Caco-2 (cell line): ENCODE measurements at regions not wholly inside any gene's neighbourhood (a gene's known extent, or its start where the extent isn't known, plus 50 kb on each side); places are given as distances from the start of the nearest gene placed in this dataset.

Experiments
- BruUV-seq: library from RNA; stranded (reverse); fragments of 400-500 nt; replicated peaks from 2 replicates; lab custom pipeline; 2021; lab: Mats Ljungman, UMichigan
- CTCF ChIA-PET: fragments of 300-600 bp; sonication (Branson Sonifier 250); formaldehyde crosslinking; loops from one replicate; lab custom pipeline; 2022; ENCODE audit warnings: antibody characterized with exemption; lab: Charles Lee
- POLR2A ChIA-PET: fragments of 300-600 bp; sonication (Branson Sonifier 250); formaldehyde crosslinking; loops from one replicate; lab custom pipeline; 2022; ENCODE audit warnings: antibody characterized with exemption; lab: Charles Lee
- DNase-seq, 2 experiments: peaks; one replicate each; pipeline versions ENCODE4 v3.0.0 to v3.0.0-alpha.2; 2020 to 2022
- H3K27me3 ChIP-seq: replicated peaks from 2 replicates; pipeline ENCODE4 v1.6.0; 2011; ENCODE audit warnings: low read length; ENCODE audit not compliant: control insufficient read depth, insufficient read depth
- H3K36me3 ChIP-seq: 2 replicates; pipeline ENCODE4 v1.5.1; 2011; ENCODE audit warnings: low read length; ENCODE audit not compliant: control insufficient read depth, insufficient read depth
- H3K4me1 ChIP-seq: fragments of 250-450 bp; sonication (Bioruptor Pico); 2 replicates; pipeline ENCODE4 v1.5.1; 2020; ENCODE audit warnings: mild to moderate bottlenecking
- H3K4me3 ChIP-seq: 2 replicates; pipeline ENCODE4 v1.5.1; 2011; ENCODE audit warnings: low read depth, mild to moderate bottlenecking, control low read depth, low read length
- H3K9me3 ChIP-seq: fragments of 250-450 bp; sonication (Bioruptor Pico); 2 replicates; pipeline ENCODE4 v1.5.1; 2020; ENCODE audit warnings: mild to moderate bottlenecking, moderate library complexity
- H3K27ac Mint-ChIP-seq: one replicate; pipeline ENCODE4 v1.8.0; 2022; ENCODE audit warnings: mixed read lengths; ENCODE audit not compliant: unreplicated experiment
- H3K27me3 Mint-ChIP-seq: one replicate; pipeline ENCODE4 v1.8.0; 2022; ENCODE audit warnings: mixed read lengths; ENCODE audit not compliant: insufficient read depth, unreplicated experiment
- H3K36me3 Mint-ChIP-seq: one replicate; pipeline ENCODE4 v1.8.0; 2022; ENCODE audit warnings: mild to moderate bottlenecking, mixed read lengths; ENCODE audit not compliant: insufficient read depth, unreplicated experiment
- H3K4me1 Mint-ChIP-seq: one replicate; pipeline ENCODE4 v1.8.0; 2022; ENCODE audit warnings: low read depth, mixed read lengths; ENCODE audit not compliant: unreplicated experiment
- H3K4me3 Mint-ChIP-seq: one replicate; pipeline ENCODE4 v1.8.0; 2022; ENCODE audit warnings: mild to moderate bottlenecking, moderate library complexity, mixed read lengths; ENCODE audit not compliant: unreplicated experiment
- H3K9me3 Mint-ChIP-seq: one replicate; pipeline ENCODE4 v1.8.0; 2022; ENCODE audit warnings: mixed read lengths; ENCODE audit not compliant: unreplicated experiment
- intact Hi-C: fragments of 100-400 bp; cut with micrococcal nuclease; formaldehyde crosslinking; loops from one replicate; pipeline ENCODE4 v1.10.0; 2022; ENCODE audit not compliant: unreplicated experiment
- TF ChIP-seq, protein P1 (sequence below), 2 experiments: fragments of 200-600 bp in 1 of 2; IDR thresholded peaks; 1 replicate in 1 of 2; 2 replicates in 1 of 2; pipeline versions ENCODE4 v1.5.1 to v1.8.0; 2011 to 2022; ENCODE audit warnings: antibody characterized with exemption in 1 of 2, control low read depth in 1 of 2, inconsistent platforms in 1 of 2, low read depth in 1 of 2, low read length in 1 of 2, mild to moderate bottlenecking in 1 of 2, moderate library complexity in 1 of 2; ENCODE audit not compliant: insufficient read depth in 1 of 2, severe bottlenecking in 1 of 2, unreplicated experiment in 1 of 2

- BruUV-seq = no TSS peak
- H3K4me1 ChIP-seq = no peaks in the 10 kb centered on the region
- H3K4me3 ChIP-seq = no peak overlapping the region
- ChIA-PET CTCF (no interaction called here), POLR2A (interaction anchor here (0.6 kb wide), 1 partner anchor 16 kb away, joined by 12 read pairs; no protein-coding TSS in a partner anchor)
- no peak for DNase-seq
- H3K9me3 ChIP-seq = no peaks in the 10 kb centered on the region
- Mint-ChIP-seq H3K36me3 (no peaks in the 10 kb centered on the region), H3K9me3 (no peaks in the 10 kb centered on the region), H3K27me3 (peaks cover 3% of the 10 kb centered on the region), H3K27ac (no peak overlapping the region), H3K4me1 (peaks cover 6% of the 10 kb centered on the region), H3K4me3 (no peak overlapping the region)
- TF ChIP-seq, protein P1, sequence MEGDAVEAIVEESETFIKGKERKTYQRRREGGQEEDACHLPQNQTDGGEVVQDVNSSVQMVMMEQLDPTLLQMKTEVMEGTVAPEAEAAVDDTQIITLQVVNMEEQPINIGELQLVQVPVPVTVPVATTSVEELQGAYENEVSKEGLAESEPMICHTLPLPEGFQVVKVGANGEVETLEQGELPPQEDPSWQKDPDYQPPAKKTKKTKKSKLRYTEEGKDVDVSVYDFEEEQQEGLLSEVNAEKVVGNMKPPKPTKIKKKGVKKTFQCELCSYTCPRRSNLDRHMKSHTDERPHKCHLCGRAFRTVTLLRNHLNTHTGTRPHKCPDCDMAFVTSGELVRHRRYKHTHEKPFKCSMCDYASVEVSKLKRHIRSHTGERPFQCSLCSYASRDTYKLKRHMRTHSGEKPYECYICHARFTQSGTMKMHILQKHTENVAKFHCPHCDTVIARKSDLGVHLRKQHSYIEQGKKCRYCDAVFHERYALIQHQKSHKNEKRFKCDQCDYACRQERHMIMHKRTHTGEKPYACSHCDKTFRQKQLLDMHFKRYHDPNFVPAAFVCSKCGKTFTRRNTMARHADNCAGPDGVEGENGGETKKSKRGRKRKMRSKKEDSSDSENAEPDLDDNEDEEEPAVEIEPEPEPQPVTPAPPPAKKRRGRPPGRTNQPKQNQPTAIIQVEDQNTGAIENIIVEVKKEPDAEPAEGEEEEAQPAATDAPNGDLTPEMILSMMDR (IDR thresholded peaks at IDR 0.05; ENCODE audit: insufficient read depth in 1 of 2, low read depth in 1 of 2, low read length in 1 of 2, severe bottlenecking in 1 of 2, unreplicated experiment in 1 of 2) = no peak
- no peaks in the 10 kb centered on the region for H3K36me3 ChIP-seq
- no peaks in the 10 kb centered on the region for H3K27me3 ChIP-seq
- intact Hi-C loops = no loop called here
These were observed 608.1 kb downstream of the TOX3 start for GRCh38 chr16:51938861-51939260.

DNA sequence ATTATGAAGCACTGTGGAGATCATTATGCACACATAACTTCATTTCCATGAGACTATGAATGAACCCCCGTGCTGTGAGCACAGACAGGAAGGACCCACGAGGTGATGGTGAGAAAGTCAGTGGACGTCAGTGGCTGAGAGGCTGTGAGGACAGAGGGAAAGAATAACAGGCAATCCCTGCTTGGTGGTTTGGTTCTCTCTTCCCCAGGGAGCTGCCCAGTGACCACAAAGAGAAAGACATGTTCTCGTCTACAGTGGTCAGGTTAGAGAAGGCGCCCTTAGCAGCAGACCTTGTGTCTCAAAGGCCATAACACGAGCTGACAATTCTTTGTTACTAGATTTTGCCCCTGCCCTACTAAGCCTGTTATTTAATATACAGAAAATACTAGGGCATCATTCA lies 609.2 kb downstream of the TOX3 start:
- Mint-ChIP-seq H3K36me3 (no peaks in the 10 kb centered on the region), H3K27ac (no peak overlapping the region), H3K4me1 (peaks cover 6% of the 10 kb centered on the region), H3K27me3 (peaks cover 3% of the 10 kb centered on the region), H3K4me3 (no peak overlapping the region), H3K9me3 (no peaks in the 10 kb centered on the region)
- no peak for DNase-seq
- H3K4me1 ChIP-seq = no peaks in the 10 kb centered on the region
- POLR2A ChIA-PET = no interaction called here
- TF ChIP-seq, protein P1 (IDR thresholded peaks at IDR 0.05; ENCODE audit: insufficient read depth in 1 of 2, low read depth in 1 of 2, low read length in 1 of 2, severe bottlenecking in 1 of 2, unreplicated experiment in 1 of 2) = no peak
- H3K36me3 ChIP-seq = no peaks in the 10 kb centered on the region
- CTCF ChIA-PET = no interaction called here
- no TSS peak for BruUV-seq
- H3K27me3 ChIP-seq = no peaks in the 10 kb centered on the region
- intact Hi-C loops = no loop called here
- H3K9me3 ChIP-seq = no peaks in the 10 kb centered on the region
- no peak overlapping the region for H3K4me3 ChIP-seq

DNA sequence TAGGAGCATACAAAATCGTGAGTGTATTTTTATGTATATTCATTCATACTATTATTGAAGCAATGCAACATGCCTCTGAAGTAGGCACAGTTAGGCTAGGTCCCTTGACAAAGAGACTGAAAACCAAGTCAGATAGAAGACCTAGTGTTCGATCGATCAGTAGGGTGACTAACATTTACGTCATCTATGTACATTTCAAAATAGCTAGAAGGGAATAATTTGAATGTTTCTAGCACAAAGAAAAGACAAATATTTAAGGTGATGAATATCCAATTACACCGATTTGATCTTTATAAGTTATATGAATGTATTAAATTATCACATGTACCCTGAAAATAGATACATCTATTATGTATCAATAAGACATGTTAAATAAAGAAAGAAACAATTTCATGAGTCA lies 610.1 kb downstream of the TOX3 start:
- Mint-ChIP-seq H3K27me3 (no peaks in the 10 kb centered on the region), H3K4me1 (peaks cover 6% of the 10 kb centered on the region), H3K36me3 (no peaks in the 10 kb centered on the region), H3K9me3 (no peaks in the 10 kb centered on the region), H3K4me3 (no peak overlapping the region), H3K27ac (no peak overlapping the region)
- TF ChIP-seq, protein P1 (IDR thresholded peaks at IDR 0.05; ENCODE audit: insufficient read depth in 1 of 2, low read depth in 1 of 2, low read length in 1 of 2, severe bottlenecking in 1 of 2, unreplicated experiment in 1 of 2) = no peak
- H3K9me3 ChIP-seq = no peaks in the 10 kb centered on the region
- DNase-seq = no peak
- no peaks in the 10 kb centered on the region for H3K4me1 ChIP-seq
- H3K27me3 ChIP-seq = no peaks in the 10 kb centered on the region
- ChIA-PET POLR2A (no interaction called here), CTCF (no interaction called here)
- H3K4me3 ChIP-seq = no peak overlapping the region
- H3K36me3 ChIP-seq = no peaks in the 10 kb centered on the region
- no TSS peak for BruUV-seq
- intact Hi-C loops = no loop called here
